Gastroesophageal sphincter (tissue), 4 donors: ENCODE measurements at regions not wholly inside any gene's neighbourhood (a gene's known extent, or its start where the extent isn't known, plus 50 kb on each side); places are given as distances from the start of the nearest gene placed in this dataset.
"Not testable (repeated sequence)": the region's sequence is repeated elsewhere in the genome, so short reads cannot be mapped to it uniquely, and the experiment has no call there.

Experiments
- ATAC-seq: fragments of 150-250 bp; one replicate; pipeline ENCODE4 v1.9.1; 2016; ENCODE audit warnings: mild to moderate bottlenecking, moderate library complexity
- H3K27ac ChIP-seq, 4 donors: fragments of 200-600 bp; sonication (generic) in 3 of 4; 1 replicate in 3 of 4; 2 replicates in 1 of 4; pipeline ENCODE4 v1.5.1; 2016 to 2019
- H3K27me3 ChIP-seq: fragments of 200-600 bp; sonication (generic); one replicate; pipeline ENCODE4 v1.5.1; 2019
- H3K36me3 ChIP-seq, 2 donors: fragments of 200-600 bp; sonication (generic); one replicate each; pipeline ENCODE4 v1.5.1; 2019; ENCODE audit warnings: control low read depth in 1 of 2
- H3K4me1 ChIP-seq, 3 donors: fragments of 200-600 bp; sonication (generic); 1 replicate in 2 of 3; 2 replicates in 1 of 3; pipeline ENCODE4 v1.5.1; 2016 to 2019; ENCODE audit warnings: control low read depth in 2 of 3
- H3K4me3 ChIP-seq, 2 donors: fragments of 200-600 bp; sonication (generic); one replicate each; pipeline ENCODE4 v1.5.1; 2019; ENCODE audit warnings: mild to moderate bottlenecking in 1 of 2, moderate library complexity in 1 of 2
- H3K9me3 ChIP-seq, 3 donors: fragments of 200-600 bp; sonication (generic); one replicate each; pipeline ENCODE4 v1.5.1; 2017 to 2019; ENCODE audit warnings: control low read depth in 2 of 3
- EP300 ChIP-seq: sonication (generic); formaldehyde crosslinking; IDR thresholded peaks from one replicate; pipeline ENCODE4 v1.6.1; 2017; ENCODE audit warnings: antibody characterized with exemption, mild to moderate bottlenecking
- POLR2A ChIP-seq, 2 donors: fragments of 450-650 bp; IDR thresholded peaks; one replicate each; pipeline ENCODE4 v1.6.1; 2017; ENCODE audit warnings: antibody characterized with exemption in 2 of 2, mild to moderate bottlenecking in 2 of 2, moderate library complexity in 1 of 2
- POLR2AphosphoS5 ChIP-seq: sonication (generic); formaldehyde crosslinking; IDR thresholded peaks from one replicate; pipeline ENCODE4 v1.6.1; 2017; ENCODE audit warnings: antibody characterized with exemption
- WGBS, 2 donors: methylation state at CpG; one replicate each; pipeline ENCODE4 v1.1.5; 2018; ENCODE audit warnings: low coverage in 1 of 2; 5-methylcytosine and 5-hydroxymethylcytosine counted together
- TF ChIP-seq, protein P1 (sequence below), 4 experiments: fragments of 200-600 bp in 2 of 4; fragments of 450-650 bp in 2 of 4; sonication (generic) in 1 of 4; IDR thresholded peaks; one replicate each; pipeline ENCODE4 v1.5.1; 2017 to 2019; ENCODE audit warnings: antibody characterized with exemption in 4 of 4, mild to moderate bottlenecking in 2 of 4, moderate library complexity in 2 of 4

GRCh38 chr14:41235466-41235865 lies 371.2 kb upstream of the LRFN5 start:
- no peaks in the 10 kb centered on the region for H3K4me1 ChIP-seq
- H3K4me3 ChIP-seq: no peak overlapping the region
- TF ChIP-seq EP300 (no peak), POLR2AphosphoS5 (no peak), POLR2A (IDR thresholded peaks at IDR 0.05) (no peak)
- TF ChIP-seq, protein P1, sequence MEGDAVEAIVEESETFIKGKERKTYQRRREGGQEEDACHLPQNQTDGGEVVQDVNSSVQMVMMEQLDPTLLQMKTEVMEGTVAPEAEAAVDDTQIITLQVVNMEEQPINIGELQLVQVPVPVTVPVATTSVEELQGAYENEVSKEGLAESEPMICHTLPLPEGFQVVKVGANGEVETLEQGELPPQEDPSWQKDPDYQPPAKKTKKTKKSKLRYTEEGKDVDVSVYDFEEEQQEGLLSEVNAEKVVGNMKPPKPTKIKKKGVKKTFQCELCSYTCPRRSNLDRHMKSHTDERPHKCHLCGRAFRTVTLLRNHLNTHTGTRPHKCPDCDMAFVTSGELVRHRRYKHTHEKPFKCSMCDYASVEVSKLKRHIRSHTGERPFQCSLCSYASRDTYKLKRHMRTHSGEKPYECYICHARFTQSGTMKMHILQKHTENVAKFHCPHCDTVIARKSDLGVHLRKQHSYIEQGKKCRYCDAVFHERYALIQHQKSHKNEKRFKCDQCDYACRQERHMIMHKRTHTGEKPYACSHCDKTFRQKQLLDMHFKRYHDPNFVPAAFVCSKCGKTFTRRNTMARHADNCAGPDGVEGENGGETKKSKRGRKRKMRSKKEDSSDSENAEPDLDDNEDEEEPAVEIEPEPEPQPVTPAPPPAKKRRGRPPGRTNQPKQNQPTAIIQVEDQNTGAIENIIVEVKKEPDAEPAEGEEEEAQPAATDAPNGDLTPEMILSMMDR (IDR thresholded peaks at IDR 0.05): no peak
- H3K27me3 ChIP-seq: no peaks in the 10 kb centered on the region
- no peak for ATAC-seq
- H3K27ac ChIP-seq: no peak overlapping the region
- 76% methylated on average over 5 of the region's 5 CpGs; no CpG with 5 or more reads in 1 of the 2 donors for WGBS, 2 donors
- H3K36me3 ChIP-seq: no peaks in the 10 kb centered on the region
- no peaks in the 10 kb centered on the region for H3K9me3 ChIP-seq

GRCh38 chr14:41230683-41231082 lies 376.0 kb upstream of the LRFN5 start:
- Histone ChIP-seq H3K27me3 (no peaks in the 10 kb centered on the region), H3K4me3 (no peak overlapping the region), H3K36me3 (no peaks in the 10 kb centered on the region), H3K4me1 (no peaks in the 10 kb centered on the region), H3K27ac (no peak overlapping the region), H3K9me3 (no peaks in the 10 kb centered on the region)
- no peak for TF ChIP-seq POLR2AphosphoS5
- TF ChIP-seq EP300: no peak
- TF ChIP-seq, protein P1 (IDR thresholded peaks at IDR 0.05): no peak
- no peak for TF ChIP-seq POLR2A (IDR thresholded peaks at IDR 0.05)
- WGBS, 2 donors: 61 to 68% methylated on average over 2 of the region's 2 CpGs
- ATAC-seq: no peak

- Histone ChIP-seq H3K27ac (no peak overlapping the region), H3K4me3 (no peak overlapping the region), H3K27me3 (no peaks in the 10 kb centered on the region), H3K36me3 (no peaks in the 10 kb centered on the region), H3K4me1 (no peaks in the 10 kb centered on the region), H3K9me3 (no peaks in the 10 kb centered on the region)
- ATAC-seq: no peak
- 53 to 82% methylated on average over 2 of the region's 2 CpGs for WGBS, 2 donors
- TF ChIP-seq, protein P1 (IDR thresholded peaks at IDR 0.05): no peak
- TF ChIP-seq EP300 (no peak), POLR2AphosphoS5 (no peak), POLR2A (IDR thresholded peaks at IDR 0.05) (no peak)
These were observed 376.9 kb upstream of the LRFN5 start for GRCh38 chr14:41229824-41230223.

GRCh38 chr14:41225433-41225832 lies 381.2 kb upstream of the LRFN5 start:
- Histone ChIP-seq H3K4me1 (no peaks in the 10 kb centered on the region), H3K27me3 (no peaks in the 10 kb centered on the region), H3K27ac (no peak overlapping the region), H3K36me3 (no peaks in the 10 kb centered on the region), H3K9me3 (no peaks in the 10 kb centered on the region), H3K4me3 (no peak overlapping the region)
- ATAC-seq: no peak
- no peak for TF ChIP-seq POLR2A (IDR thresholded peaks at IDR 0.05)
- TF ChIP-seq POLR2AphosphoS5: no peak
- TF ChIP-seq, protein P1 (IDR thresholded peaks at IDR 0.05): no peak
- WGBS, 2 donors: 60 to 68% methylated on average over 1 of the region's 1 CpG

DNA sequence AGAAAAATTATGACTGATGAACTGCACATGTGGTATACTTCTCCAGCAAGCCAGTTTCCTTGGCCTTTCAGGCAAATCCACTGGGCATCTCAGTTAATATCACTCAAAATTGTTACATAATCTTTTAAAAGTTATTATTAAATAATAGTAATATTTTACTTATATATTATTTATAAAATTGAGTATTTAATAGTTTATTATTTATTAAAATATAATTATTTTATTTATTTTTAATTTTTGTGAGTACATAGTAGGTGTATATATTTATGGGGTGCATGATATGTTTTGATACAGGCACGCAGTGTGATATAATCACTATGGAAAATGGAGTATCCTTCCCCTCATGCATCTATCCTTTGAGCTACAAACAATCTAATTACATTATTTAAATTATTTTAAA lies 384.1 kb upstream of the LRFN5 start:
- Histone ChIP-seq H3K4me1 (no peaks in the 10 kb centered on the region), H3K27me3 (no peaks in the 10 kb centered on the region), H3K9me3 (no peaks in the 10 kb centered on the region), H3K4me3 (no peak overlapping the region), H3K27ac (no peak overlapping the region), H3K36me3 (no peaks in the 10 kb centered on the region)
- 77 to 90% methylated on average over 1 of the region's 1 CpG for WGBS, 2 donors
- TF ChIP-seq EP300 (no peak), POLR2A (IDR thresholded peaks at IDR 0.05) (no peak), POLR2AphosphoS5 (no peak)
- TF ChIP-seq, protein P1 (IDR thresholded peaks at IDR 0.05): no peak
- ATAC-seq: no peak

GRCh38 chr14:41214978-41215377 lies 391.7 kb upstream of the LRFN5 start:
- H3K27me3 ChIP-seq, H3K4me1 ChIP-seq, H3K4me3 ChIP-seq, H3K36me3 ChIP-seq, H3K9me3 ChIP-seq, H3K27ac ChIP-seq, ATAC-seq: not testable (repeated sequence)
- 81 to 95% methylated on average over 2 to 10 of the region's 22 CpGs for WGBS, 2 donors
